IPS-NIHi11 (cell line): ENCODE measurements at regions not wholly inside any gene's neighbourhood (a gene's known extent, or its start where the extent isn't known, plus 50 kb on each side); places are given as distances from the start of the nearest gene placed in this dataset.

Experiments
- DNase-seq: peaks from one replicate; pipeline ENCODE4 v3.0.0; 2012; ENCODE audit warnings: mixed read lengths, low spot score

DNA sequence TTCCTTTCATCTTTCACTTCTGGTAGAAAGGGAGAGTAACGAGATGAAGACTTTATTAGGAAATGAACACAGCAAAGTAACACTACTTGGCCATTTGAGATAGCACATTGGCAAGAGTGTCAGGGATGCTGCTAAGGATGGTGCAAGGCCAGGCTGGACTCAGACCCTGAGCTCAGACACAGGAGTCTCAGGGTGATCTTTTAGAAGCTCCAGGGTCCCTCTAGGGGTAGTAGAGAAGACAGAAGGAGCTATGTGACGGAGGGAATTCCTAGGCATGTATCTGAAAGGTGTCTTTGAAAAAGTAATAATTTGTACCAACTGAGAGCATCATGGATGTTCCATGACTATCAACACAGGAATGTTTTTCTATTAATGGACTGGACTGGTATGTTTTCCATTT, 436.5 kb downstream of the DHX35 start:
- DNase-seq, result no peak

DNA sequence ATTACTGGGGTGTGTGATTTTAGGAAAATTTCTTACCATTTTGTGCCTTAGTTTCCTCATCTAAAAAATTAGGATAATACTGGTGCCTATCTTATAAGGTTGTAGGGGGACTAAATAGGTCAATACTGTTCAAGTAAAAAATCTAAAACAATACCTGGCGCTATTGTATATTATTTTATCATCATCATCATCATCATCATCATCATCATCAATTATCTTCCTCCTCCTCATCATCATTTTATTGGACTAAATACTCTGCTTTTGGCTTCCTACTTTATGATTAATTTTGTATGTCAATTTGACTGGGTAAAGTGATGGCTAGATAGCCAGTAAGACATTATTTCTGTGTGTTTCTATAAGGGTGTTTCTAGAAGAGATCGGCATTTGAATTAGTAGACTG, 435.5 kb downstream of the DHX35 start:
- DNase-seq, result no peak

- no peak for DNase-seq
These were observed 433.5 kb downstream of the DHX35 start for GRCh38 chr20:39395478-39396291.

DNA sequence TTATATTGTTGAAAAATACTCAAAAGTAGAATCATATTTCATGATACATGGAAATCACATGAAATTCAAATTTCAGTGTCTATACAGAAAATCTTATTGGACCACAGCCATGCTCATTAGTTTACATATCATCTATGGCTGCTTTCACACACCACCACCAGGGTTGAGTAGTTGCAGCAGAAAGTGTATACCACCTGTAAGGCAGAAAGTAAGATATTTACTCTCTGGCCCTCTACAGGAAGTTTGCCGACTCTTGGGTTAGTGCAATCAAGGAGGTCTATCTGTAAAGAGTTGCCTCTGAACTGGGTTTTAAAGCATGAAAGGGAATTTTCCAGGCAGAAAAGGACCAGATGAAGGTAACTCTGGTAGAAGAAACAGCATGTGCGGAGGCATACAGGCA, 432.3 kb downstream of the DHX35 start:
- DNase-seq, result no peak

- no peak for DNase-seq
These were observed 428.0 kb downstream of the DHX35 start for GRCh38 chr20:39390186-39390585.

GRCh38 chr20:39381595-39381994, 419.5 kb downstream of the DHX35 start:
- DNase-seq, result no peak

DNA sequence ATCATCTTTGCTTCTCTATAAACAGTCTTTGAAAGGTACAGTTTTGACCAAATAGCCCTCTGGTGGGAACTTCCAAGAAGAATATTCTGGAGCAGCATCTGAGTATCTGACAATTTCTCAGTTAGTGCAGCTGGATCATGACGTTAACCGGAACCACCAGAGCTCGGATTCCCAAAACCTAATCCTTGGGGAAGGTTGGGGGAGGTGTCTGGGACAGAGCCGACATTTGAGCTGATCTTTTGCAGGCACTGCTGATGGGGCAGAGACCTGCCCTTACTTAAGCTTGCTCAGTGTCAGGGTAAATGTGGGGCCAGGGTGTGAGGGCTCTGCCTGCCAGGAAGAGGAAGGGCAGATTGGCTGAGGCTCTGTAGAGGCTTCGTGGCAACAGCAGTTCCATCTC, 416.6 kb downstream of the DHX35 start:
- no peak for DNase-seq

DNA sequence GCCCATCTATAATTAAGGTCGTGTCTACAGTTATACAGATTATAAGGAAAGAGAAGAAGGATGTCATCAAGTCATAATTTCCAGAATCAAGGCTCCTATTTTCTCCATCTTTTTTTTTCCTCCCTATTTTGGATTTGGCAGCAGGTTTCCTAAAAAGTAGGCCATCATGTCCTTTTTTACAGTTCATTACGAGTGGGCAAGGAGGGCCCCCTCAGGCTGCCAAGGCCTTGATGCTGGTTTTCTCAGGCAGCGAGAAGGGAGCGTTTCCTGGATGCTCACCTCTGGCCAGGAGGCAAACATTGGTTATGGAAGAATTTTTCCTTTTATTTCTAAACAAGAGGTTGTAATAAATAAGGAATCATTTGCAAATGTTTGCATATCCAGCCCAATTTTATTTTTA, 414.6 kb downstream of the DHX35 start:
- no peak for DNase-seq

DNA sequence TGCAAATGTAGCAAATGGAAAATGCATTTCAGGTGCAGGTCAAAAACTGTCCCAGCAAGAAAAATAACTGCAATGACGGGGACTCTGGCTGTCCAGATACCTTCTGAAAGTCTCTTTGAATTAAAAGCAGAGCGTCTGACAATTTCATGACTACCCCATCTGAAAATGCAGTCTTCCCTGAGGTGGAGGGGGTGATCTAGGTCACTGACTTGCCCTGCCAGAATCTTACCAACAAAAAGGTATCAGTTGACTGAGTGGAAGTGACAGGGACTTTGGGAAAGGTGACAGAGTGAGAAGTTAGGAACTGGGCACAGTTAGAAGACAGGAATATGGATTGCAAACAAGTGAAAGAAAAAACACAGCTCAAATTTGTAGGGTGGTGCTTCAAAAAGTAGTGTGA, 402.2 kb downstream of the DHX35 start:
- DNase-seq, result no peak

GRCh38 chr20:39359981-39360620, 398.0 kb downstream of the DHX35 start:
- no peak for DNase-seq

DNA sequence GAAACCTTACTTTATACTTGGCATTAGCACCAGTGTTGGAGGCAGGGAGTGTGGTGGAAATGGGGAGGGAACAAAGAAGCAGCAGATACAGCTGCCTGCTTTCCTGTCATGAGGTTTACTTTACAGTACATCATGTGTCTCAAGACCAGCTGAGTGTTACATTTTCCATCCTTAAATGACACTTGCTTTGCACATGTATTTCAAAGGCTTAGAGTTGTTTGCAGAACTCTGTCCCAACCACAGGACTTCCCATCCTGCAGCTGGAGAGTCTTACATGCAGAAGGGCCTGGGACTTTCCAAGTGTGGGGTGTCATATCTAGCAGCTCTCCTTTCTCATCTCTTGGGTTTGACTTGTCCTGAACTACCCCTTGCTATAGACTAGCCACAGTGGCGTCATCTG, 395.9 kb downstream of the DHX35 start:
- DNase-seq, result no peak

GRCh38 chr20:39356908-39357307, 394.8 kb downstream of the DHX35 start:
- DNase-seq, result no peak

DNA sequence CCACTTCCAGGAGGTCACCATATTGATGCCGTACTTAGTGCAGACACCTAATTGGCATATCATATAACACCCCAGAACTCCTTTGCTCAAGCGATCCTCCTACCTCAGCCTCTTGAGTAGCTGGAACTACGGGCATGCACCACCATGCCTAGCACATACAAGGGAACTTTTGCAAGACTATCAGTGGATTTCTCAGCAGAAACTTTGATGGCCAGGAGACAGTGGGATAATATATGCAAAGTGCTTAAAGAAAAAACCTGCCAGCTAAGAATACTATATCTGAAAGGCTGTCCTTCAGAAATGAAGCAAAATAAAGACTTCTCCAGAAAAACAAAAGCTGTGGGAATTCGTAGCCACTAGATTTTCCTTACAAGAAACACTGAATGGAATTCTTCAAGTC, 387.1 kb downstream of the DHX35 start:
- DNase-seq, result no peak

DNA sequence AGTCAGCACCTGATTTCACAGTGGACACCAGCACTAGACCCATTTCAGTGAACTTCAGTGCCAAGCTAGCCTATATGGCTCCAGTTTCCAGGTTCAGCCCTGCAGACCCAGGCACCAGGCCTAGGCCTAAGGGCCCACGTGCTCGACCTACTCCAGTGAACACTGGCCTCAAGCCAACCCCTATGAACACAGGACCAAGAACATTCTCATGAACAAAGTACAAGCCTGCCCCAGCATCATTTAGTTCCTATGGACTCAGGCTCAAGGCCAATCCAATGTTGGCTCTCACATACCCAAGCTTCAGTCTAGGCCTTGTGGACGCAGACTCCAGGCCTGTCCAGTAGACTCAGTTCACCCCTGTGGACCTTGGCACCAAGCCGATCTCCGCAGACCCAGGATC, 385.5 kb downstream of the DHX35 start:
- no peak for DNase-seq

GRCh38 chr20:39342463-39342862, 380.3 kb downstream of the DHX35 start:
- no peak for DNase-seq

- DNase-seq, result no peak
These were observed 376.6 kb downstream of the DHX35 start for GRCh38 chr20:39338469-39339376.

DNA sequence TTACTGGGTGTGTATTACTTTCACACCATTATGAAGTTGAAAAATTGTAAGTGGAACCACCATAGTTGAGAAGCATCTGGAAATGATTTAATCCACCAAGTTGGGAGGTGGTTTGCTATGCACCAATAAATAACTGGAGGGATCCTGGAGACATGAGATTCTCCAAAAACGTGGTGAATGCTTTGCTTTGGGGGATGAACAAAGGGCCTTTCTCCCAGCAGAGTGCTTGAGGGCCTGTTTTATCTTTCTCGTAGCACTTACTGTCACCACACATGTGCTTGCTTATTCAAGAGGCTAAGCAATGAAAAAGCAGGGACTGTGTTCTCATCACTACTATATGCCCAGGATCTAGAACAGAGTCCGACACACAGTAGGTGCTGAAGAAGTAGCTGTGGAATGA, 371.1 kb downstream of the DHX35 start:
- DNase-seq, result no peak

DNA sequence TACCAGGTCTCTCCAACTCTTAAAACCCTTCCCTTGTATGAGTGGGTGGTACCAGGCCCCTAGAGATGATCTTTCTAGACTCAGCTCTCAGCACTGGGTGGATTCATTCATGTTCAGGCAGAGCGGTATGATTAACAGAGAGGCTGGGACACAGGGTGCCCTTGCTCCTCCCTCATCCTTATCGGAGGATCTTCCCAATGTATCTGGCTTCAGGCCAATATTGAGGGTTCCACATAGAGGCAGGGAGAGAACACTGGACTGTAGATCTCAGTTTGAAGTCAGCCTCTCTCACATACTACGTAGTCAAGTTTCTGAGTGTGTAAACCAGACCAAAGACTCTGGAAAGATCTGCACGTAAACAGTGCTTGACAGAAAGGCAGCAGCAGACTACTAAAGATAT, 366.2 kb downstream of the DHX35 start:
- no peak for DNase-seq

DNA sequence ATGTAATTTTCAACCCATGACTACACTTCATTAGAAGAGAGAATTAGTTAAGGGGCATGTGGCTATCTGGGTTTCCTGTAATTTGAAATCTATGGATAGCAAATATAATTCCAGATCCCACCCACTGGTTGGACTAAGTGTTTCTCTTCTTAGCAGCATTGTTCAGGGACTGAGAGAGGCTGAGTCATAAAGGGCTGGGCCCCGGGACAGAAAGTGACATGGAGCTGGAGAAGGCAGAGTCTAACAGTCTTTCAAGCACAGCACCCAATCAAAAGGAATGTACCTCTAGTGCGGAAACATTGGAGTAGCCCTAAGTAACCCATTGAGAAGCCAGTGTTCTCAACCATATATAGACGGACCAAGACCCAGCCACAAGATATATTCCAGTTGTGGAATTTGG, 363.9 kb downstream of the DHX35 start:
- DNase-seq, result no peak

DNA sequence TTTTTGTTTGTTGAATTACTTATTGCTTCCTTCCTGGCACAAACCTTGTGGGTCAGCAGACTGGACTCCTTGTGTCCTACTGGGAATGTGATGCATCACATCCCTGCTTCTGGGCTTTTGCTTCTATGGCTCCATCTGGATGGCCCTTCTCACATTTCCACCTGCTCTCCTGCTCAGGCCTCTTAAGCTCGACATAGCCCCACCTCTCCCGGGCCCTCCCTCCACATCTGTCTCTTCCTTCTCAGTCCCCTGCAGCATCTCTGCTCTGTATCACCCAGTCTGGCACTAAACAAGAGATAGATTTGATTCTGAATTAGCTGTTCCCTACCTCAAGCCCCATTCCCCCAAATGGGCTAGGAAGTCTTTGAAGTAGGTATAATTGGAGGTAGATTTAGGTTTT, 356.8 kb downstream of the DHX35 start:
- no peak for DNase-seq

- DNase-seq, result no peak
These were observed 350.5 kb downstream of the DHX35 start for GRCh38 chr20:39312676-39313075.

GRCh38 chr20:39311851-39312506, 349.8 kb downstream of the DHX35 start:
- no peak for DNase-seq
